Progenitor cell of endocrine pancreas (in vitro differentiated cells): ENCODE measurements at regions not wholly inside any gene's neighbourhood (a gene's known extent, or its start where the extent isn't known, plus 50 kb on each side); places are given as distances from the start of the nearest gene placed in this dataset.

Source experiments
- DNase-seq: peaks from one replicate; pipeline ENCODE4 v3.0.0; 2021; ENCODE audit warnings: low spot score; ENCODE audit not compliant: unreplicated experiment
- H3K27ac Mint-ChIP-seq: 2 replicates; pipeline ENCODE4 v1.8.0; 2021; ENCODE audit warnings: mild to moderate bottlenecking, moderate library complexity, mixed read lengths
- H3K27me3 Mint-ChIP-seq: 2 replicates; pipeline ENCODE4 v1.8.0; 2021; ENCODE audit warnings: mixed read lengths
- H3K36me3 Mint-ChIP-seq: 2 replicates; pipeline ENCODE4 v1.8.0; 2022; ENCODE audit warnings: mixed read lengths; ENCODE audit not compliant: insufficient read depth
- H3K4me1 Mint-ChIP-seq: 2 replicates; pipeline ENCODE4 v1.8.0; 2021; ENCODE audit warnings: low read depth, mixed read lengths
- H3K4me3 Mint-ChIP-seq: 2 replicates; pipeline ENCODE4 v1.8.0; 2021; ENCODE audit warnings: low read depth, mild to moderate bottlenecking, moderate library complexity, mixed read lengths
- H3K9me3 Mint-ChIP-seq: 2 replicates; pipeline ENCODE4 v1.8.0; 2021; ENCODE audit warnings: low read depth, mixed read lengths
- CTCF ChIP-seq: fragments of 200-600 bp; sonication (generic); IDR thresholded peaks from one replicate; pipeline ENCODE4 v1.5.0; 2021; ENCODE audit warnings: antibody characterized with exemption, mild to moderate bottlenecking; ENCODE audit not compliant: unreplicated experiment

GRCh38 chr1:91129017-91129416, 107.2 kb upstream of the ZNF644 start:
- peaks cover 11% of the 10 kb centered on the region for H3K4me1 Mint-ChIP-seq
- no peak overlapping the region for H3K4me3 Mint-ChIP-seq
- peaks cover 6% of the 10 kb centered on the region for H3K27me3 Mint-ChIP-seq
- H3K27ac Mint-ChIP-seq = no peak overlapping the region
- no peaks in the 10 kb centered on the region for H3K36me3 Mint-ChIP-seq
- DNase-seq = no peak
- no peaks in the 10 kb centered on the region for H3K9me3 Mint-ChIP-seq
- no peak for TF ChIP-seq CTCF

GRCh38 chr1:91124989-91125417, 103.2 kb upstream of the ZNF644 start:
- DNase-seq = no peak
- no peaks in the 10 kb centered on the region for H3K36me3 Mint-ChIP-seq
- no peak for TF ChIP-seq CTCF
- no peaks in the 10 kb centered on the region for H3K27me3 Mint-ChIP-seq
- peaks cover 30% of the 10 kb centered on the region for H3K4me1 Mint-ChIP-seq
- no peak overlapping the region for H3K4me3 Mint-ChIP-seq
- H3K27ac Mint-ChIP-seq = no peak overlapping the region
- H3K9me3 Mint-ChIP-seq = no peaks in the 10 kb centered on the region

- no peak for DNase-seq
- H3K4me3 Mint-ChIP-seq = no peak overlapping the region
- TF ChIP-seq CTCF = no peak
- H3K9me3 Mint-ChIP-seq = no peaks in the 10 kb centered on the region
- no peaks in the 10 kb centered on the region for H3K27me3 Mint-ChIP-seq
- H3K36me3 Mint-ChIP-seq = no peaks in the 10 kb centered on the region
- H3K4me1 Mint-ChIP-seq = peaks cover 28% of the 10 kb centered on the region
- H3K27ac Mint-ChIP-seq = no peak overlapping the region
Observed at GRCh38 chr1:91124290-91124985, 102.6 kb upstream of the ZNF644 start.

- DNase-seq = no peak
- Mint-ChIP-seq H3K27ac (peak overlapping the region; percentile 56), H3K9me3 (no peaks in the 10 kb centered on the region), H3K4me3 (no peak overlapping the region), H3K4me1 (peaks cover 22% of the 10 kb centered on the region), H3K36me3 (no peaks in the 10 kb centered on the region), H3K27me3 (no peaks in the 10 kb centered on the region)
- TF ChIP-seq CTCF = no peak
Observed at GRCh38 chr1:91123773-91124172, 101.9 kb upstream of the ZNF644 start.

- Mint-ChIP-seq H3K27ac (no peak overlapping the region), H3K27me3 (no peaks in the 10 kb centered on the region), H3K4me1 (peaks cover 22% of the 10 kb centered on the region), H3K9me3 (no peaks in the 10 kb centered on the region), H3K36me3 (no peaks in the 10 kb centered on the region), H3K4me3 (no peak overlapping the region)
- no peak for DNase-seq
- TF ChIP-seq CTCF = no peak
Observed at GRCh38 chr1:91123319-91123718, 101.5 kb upstream of the ZNF644 start.
